Glutamatergic neuron (in vitro differentiated cells): ENCODE measurements at regions not wholly inside any gene's neighbourhood (a gene's known extent, or its start where the extent isn't known, plus 50 kb on each side); places are given as distances from the start of the nearest gene placed in this dataset.

Source experiments
- DNase-seq: peaks from one replicate; pipeline ENCODE4 v3.0.0; 2022
- H3K27ac Mint-ChIP-seq: one replicate; pipeline ENCODE4 v1.8.0; 2020; ENCODE audit warnings: mild to moderate bottlenecking, mixed read lengths, inconsistent platforms; ENCODE audit not compliant: unreplicated experiment
- H3K27me3 Mint-ChIP-seq: one replicate; pipeline ENCODE4 v1.8.0; 2020; ENCODE audit warnings: mild to moderate bottlenecking, moderate library complexity, mixed read lengths, inconsistent platforms; ENCODE audit not compliant: unreplicated experiment
- H3K36me3 Mint-ChIP-seq: one replicate; pipeline ENCODE4 v1.8.0; 2020; ENCODE audit warnings: mild to moderate bottlenecking, mixed read lengths, inconsistent platforms; ENCODE audit not compliant: unreplicated experiment
- H3K4me1 Mint-ChIP-seq: one replicate; pipeline ENCODE4 v1.8.0; 2020; ENCODE audit warnings: mild to moderate bottlenecking, low read depth, mixed read lengths, inconsistent platforms; ENCODE audit not compliant: unreplicated experiment
- H3K4me3 Mint-ChIP-seq: one replicate; pipeline ENCODE4 v1.8.0; 2020; ENCODE audit warnings: mild to moderate bottlenecking, mixed read lengths, inconsistent platforms; ENCODE audit not compliant: unreplicated experiment
- H3K9me3 Mint-ChIP-seq: one replicate; pipeline ENCODE4 v1.8.0; 2020; ENCODE audit warnings: mild to moderate bottlenecking, moderate library complexity, mixed read lengths, inconsistent platforms; ENCODE audit not compliant: unreplicated experiment
- CTCF ChIP-seq: fragments of 200-600 bp; sonication (generic); IDR thresholded peaks from one replicate; pipeline ENCODE4 v1.5.0; 2021; ENCODE audit not compliant: partially characterized antibody, unreplicated experiment

GRCh38 chr12:90303771-90304170, 595.1 kb upstream of the ATP2B1 start:
- Mint-ChIP-seq H3K9me3 (no peaks in the 10 kb centered on the region), H3K27me3 (peaks cover 2% of the 10 kb centered on the region), H3K27ac (no peak overlapping the region), H3K4me1 (no peaks in the 10 kb centered on the region), H3K36me3 (no peaks in the 10 kb centered on the region), H3K4me3 (no peak overlapping the region)
- DNase-seq = no peak
- TF ChIP-seq CTCF = no peak

- H3K36me3 Mint-ChIP-seq = no peaks in the 10 kb centered on the region
- H3K4me1 Mint-ChIP-seq = no peaks in the 10 kb centered on the region
- TF ChIP-seq CTCF = no peak
- H3K9me3 Mint-ChIP-seq = no peaks in the 10 kb centered on the region
- no peaks in the 10 kb centered on the region for H3K27me3 Mint-ChIP-seq
- no peak for DNase-seq
- H3K27ac Mint-ChIP-seq = no peak overlapping the region
- H3K4me3 Mint-ChIP-seq = no peak overlapping the region
Observed at GRCh38 chr12:90301561-90302133, 593.0 kb upstream of the ATP2B1 start.

GRCh38 chr12:90301095-90301494, 592.5 kb upstream of the ATP2B1 start:
- Mint-ChIP-seq H3K9me3 (no peaks in the 10 kb centered on the region), H3K36me3 (no peaks in the 10 kb centered on the region), H3K27me3 (peaks cover under 1% of the 10 kb centered on the region), H3K27ac (no peak overlapping the region), H3K4me1 (no peaks in the 10 kb centered on the region), H3K4me3 (no peak overlapping the region)
- DNase-seq = no peak
- no peak for TF ChIP-seq CTCF

- H3K4me3 Mint-ChIP-seq = no peak overlapping the region
- no peaks in the 10 kb centered on the region for H3K9me3 Mint-ChIP-seq
- DNase-seq = no peak
- no peak for TF ChIP-seq CTCF
- H3K36me3 Mint-ChIP-seq = no peaks in the 10 kb centered on the region
- no peaks in the 10 kb centered on the region for H3K4me1 Mint-ChIP-seq
- no peak overlapping the region for H3K27ac Mint-ChIP-seq
- peaks cover 4% of the 10 kb centered on the region for H3K27me3 Mint-ChIP-seq
Observed at GRCh38 chr12:90299666-90300065, 591.0 kb upstream of the ATP2B1 start.

GRCh38 chr12:90299121-90299520, 590.5 kb upstream of the ATP2B1 start:
- H3K4me3 Mint-ChIP-seq = no peak overlapping the region
- H3K36me3 Mint-ChIP-seq = no peaks in the 10 kb centered on the region
- no peak overlapping the region for H3K27ac Mint-ChIP-seq
- no peaks in the 10 kb centered on the region for H3K9me3 Mint-ChIP-seq
- TF ChIP-seq CTCF = no peak
- no peak for DNase-seq
- peaks cover 4% of the 10 kb centered on the region for H3K27me3 Mint-ChIP-seq
- no peaks in the 10 kb centered on the region for H3K4me1 Mint-ChIP-seq
